D721Med (cell line): ENCODE measurements at regions not wholly inside any gene's neighbourhood (a gene's known extent, or its start where the extent isn't known, plus 50 kb on each side); places are given as distances from the start of the nearest gene placed in this dataset.

Experiments
- DNase-seq: peaks from one replicate; pipeline ENCODE4 v3.0.0; 2011; ENCODE audit warnings: low spot score; ENCODE audit not compliant: insufficient read length
- FAIRE-seq: peaks from 2 replicates; lab custom pipeline; 2011; peaks lifted over from hg19 to GRCh38; lab: Jason Lieb, UNC
- TF ChIP-seq, protein P1 (sequence below): IDR thresholded peaks from 2 replicates; pipeline ENCODE4 v1.5.1; 2012; ENCODE audit warnings: mild to moderate bottlenecking, control low read depth; ENCODE audit not compliant: insufficient read depth; ENCODE audit errors: missing control alignments

DNA sequence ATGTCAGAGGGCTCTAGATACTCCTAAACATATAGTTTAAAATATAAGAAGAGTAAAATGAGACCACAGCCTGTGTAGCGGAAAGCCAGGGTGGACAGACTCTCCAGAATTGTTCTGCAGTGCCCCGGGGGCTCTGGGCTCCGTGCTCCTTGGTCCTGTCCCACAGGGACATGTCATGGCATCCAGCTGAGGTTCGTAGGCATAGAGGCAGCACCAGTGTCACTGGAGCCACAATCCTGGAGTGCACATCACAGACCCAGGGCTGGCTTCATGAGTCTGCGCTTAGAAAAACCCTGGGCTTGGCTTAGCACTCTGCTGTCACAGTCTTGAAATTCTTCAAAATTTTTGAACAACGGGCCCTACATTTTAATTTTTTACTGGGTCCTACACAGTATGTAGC, 280.4 kb upstream of the ZNF32 start:
- FAIRE-seq (no peak), DNase-seq (no peak)
- TF ChIP-seq, protein P1, sequence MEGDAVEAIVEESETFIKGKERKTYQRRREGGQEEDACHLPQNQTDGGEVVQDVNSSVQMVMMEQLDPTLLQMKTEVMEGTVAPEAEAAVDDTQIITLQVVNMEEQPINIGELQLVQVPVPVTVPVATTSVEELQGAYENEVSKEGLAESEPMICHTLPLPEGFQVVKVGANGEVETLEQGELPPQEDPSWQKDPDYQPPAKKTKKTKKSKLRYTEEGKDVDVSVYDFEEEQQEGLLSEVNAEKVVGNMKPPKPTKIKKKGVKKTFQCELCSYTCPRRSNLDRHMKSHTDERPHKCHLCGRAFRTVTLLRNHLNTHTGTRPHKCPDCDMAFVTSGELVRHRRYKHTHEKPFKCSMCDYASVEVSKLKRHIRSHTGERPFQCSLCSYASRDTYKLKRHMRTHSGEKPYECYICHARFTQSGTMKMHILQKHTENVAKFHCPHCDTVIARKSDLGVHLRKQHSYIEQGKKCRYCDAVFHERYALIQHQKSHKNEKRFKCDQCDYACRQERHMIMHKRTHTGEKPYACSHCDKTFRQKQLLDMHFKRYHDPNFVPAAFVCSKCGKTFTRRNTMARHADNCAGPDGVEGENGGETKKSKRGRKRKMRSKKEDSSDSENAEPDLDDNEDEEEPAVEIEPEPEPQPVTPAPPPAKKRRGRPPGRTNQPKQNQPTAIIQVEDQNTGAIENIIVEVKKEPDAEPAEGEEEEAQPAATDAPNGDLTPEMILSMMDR, result no peak

GRCh38 chr10:43928425-43928968, 279.8 kb upstream of the ZNF32 start:
- FAIRE-seq (no peak), DNase-seq (no peak)
- TF ChIP-seq, protein P1, result no peak

DNA sequence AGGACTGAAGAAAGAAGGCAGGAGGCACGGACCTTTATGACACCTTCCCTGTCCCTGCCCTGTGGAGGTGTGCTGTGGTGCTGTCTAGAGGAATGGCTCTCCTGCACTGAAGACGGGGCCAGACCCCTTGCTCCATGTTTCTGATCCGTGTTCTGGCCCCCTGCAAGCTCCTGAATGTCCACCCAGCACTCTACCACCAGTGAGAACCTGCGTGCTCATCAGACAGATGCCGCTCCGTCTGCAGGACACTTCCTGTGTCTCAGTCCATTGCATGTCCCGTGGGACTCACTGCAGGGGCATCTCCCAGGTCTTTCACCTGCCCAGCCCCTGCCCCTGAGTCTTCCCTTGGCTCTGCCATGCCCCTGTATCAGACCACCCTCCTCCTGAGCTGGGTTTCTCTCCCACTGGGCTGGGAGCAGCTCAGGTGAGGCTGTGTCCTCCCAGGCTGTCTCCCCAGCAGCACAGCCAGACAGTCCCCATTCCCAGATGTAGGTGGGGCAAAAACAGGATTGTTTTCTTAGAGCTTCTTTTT, 278.3 kb upstream of the ZNF32 start:
- DNase-seq, result no peak
- no peak for FAIRE-seq
- TF ChIP-seq, protein P1, result no peak

DNA sequence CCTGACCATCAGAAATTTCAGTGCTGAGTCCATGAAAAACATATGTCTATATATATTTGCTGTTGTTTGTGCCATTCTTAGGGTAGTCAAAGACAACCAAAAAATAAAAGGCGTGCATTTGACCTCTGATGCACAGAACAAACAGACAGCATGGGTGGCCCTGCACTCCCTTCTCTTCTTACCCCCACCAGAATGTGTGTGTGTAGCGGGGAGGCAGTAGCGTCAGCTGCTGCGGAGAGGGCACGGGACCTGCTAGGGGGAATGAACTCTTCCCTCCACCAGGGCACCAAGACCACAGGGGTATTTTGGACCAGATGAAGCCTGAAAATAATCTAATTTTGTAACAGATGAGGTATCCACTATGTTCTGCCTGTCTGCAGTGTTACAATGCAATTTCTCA, 277.7 kb upstream of the ZNF32 start:
- no peak for FAIRE-seq
- TF ChIP-seq, protein P1, result no peak
- DNase-seq, result no peak

DNA sequence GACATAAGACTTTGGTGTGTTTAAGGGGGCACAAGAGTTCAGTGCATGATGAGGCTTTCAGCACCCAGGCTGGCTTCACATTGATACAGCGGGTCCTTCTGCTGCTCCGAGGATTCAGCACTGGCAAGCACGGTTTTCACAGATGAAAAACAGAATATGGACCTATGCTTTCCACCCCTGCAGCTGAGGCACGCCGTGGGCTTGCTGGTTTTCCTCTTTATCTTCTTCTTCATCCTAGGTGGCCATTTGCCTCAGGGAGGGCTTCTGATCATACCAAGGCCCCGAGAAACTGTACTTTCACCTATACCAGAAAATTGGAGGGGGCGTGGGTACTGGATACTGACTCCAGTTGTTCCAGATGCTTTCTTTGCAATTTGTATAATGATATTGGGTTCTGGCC, 277.1 kb upstream of the ZNF32 start:
- FAIRE-seq (no peak), DNase-seq (no peak)
- TF ChIP-seq, protein P1, result no peak

DNA sequence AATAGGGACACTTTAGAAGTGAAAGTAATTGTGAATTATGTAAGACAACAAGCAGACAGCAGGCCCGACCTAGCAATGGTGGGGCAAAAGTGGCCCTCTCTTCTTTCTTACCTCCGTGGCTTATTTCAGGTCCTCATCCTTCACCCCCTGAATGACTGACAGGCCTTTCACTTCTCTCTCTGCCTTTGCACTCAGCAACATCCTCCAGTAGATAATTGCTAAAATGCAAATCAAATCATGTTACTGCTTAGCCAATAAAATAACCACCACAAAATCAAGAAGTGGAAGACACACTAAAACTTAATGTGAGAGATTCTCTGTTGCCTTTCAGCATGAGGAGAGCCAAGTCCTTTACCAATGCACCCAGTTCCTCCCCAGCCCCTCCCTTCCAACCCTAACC, 274.6 kb upstream of the ZNF32 start:
- TF ChIP-seq, protein P1, result no peak
- DNase-seq (no peak), FAIRE-seq (no peak)

DNA sequence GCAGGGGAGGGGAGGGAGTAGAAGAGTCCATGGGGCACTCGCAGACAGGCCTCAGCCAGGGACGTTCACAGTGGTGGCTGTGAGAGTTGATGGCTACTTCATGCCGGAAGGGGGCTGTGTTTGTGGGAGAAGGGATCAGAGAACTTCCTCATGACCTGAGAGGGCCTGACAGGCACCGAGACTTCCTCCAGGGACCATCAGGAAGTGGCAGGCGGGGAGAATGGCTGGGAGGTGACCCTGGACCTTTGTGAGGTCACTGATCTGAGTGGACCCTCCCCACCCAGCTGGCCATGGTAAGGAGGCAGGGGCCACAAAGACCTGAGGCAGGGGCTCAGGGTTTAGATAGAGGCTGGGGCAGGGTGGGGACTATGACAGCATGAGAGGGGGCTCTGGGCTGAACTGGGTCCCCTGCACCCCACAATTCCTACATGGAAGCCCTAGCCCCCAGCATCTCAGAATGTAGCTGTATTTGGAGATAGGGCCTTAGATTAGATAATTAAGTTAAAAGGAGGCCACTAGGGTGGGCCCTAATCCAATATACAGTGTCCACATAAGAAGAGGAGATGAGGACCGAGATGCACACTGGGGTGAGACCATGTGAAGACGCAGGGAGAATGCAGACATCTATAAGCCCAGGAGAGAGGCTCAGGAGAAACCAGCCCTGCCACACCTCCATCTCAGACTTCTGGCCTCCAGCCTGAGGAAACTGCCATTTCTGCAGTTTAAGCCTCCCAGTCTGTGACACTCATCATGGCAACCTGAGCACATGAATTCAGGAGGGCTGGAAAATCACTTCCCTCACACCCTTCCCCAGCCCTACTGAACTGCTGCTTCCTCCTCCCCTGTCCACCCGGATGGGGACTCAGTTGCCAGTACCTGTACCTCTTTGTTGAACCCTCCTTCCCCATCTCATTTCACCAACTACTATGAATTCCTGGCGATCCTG, 273.9 kb upstream of the ZNF32 start:
- TF ChIP-seq, protein P1, result no peak
- FAIRE-seq, result no peak
- DNase-seq, result no peak
